Activated naive CD8-positive, alpha-beta T cell treated with anti-CD3 and anti-CD28 coated beads, Interleukin-2, amount 50 U/mL, for 24 hours (primary cell): ENCODE measurements at regions not wholly inside any gene's neighbourhood (a gene's known extent, or its start where the extent isn't known, plus 50 kb on each side); places are given as distances from the start of the nearest gene placed in this dataset.

Source experiments
- ATAC-seq: fragments of 150-1000 bp; cut with Tn5 transposase; one replicate; pipeline ENCODE4 v1.10.0; 2021
- DNase-seq: peaks from one replicate; pipeline ENCODE4 v3.0.0; 2021
- H3K27ac Mint-ChIP-seq: one replicate; pipeline ENCODE4 v1.8.0; 2021; ENCODE audit warnings: mild to moderate bottlenecking, mixed read lengths
- H3K27me3 Mint-ChIP-seq: one replicate; pipeline ENCODE4 v1.8.0; 2021; ENCODE audit warnings: mixed read lengths
- H3K36me3 Mint-ChIP-seq: one replicate; pipeline ENCODE4 v1.8.0; 2021; ENCODE audit warnings: low read depth, mixed read lengths
- H3K4me1 Mint-ChIP-seq: one replicate; pipeline ENCODE4 v1.8.0; 2021; ENCODE audit warnings: mixed read lengths
- H3K4me3 Mint-ChIP-seq: one replicate; pipeline ENCODE4 v1.8.0; 2021; ENCODE audit warnings: mild to moderate bottlenecking, moderate library complexity, mixed read lengths
- H3K9me3 Mint-ChIP-seq: one replicate; pipeline ENCODE4 v1.8.0; 2021; ENCODE audit warnings: mixed read lengths

- ATAC-seq (no peak), DNase-seq (no peak)
- no peaks in the 10 kb centered on the region for H3K27me3 Mint-ChIP-seq
- H3K4me3 Mint-ChIP-seq: no peak overlapping the region
- no peak overlapping the region for H3K27ac Mint-ChIP-seq
- H3K36me3 Mint-ChIP-seq: no peaks in the 10 kb centered on the region
- H3K9me3 Mint-ChIP-seq: peaks cover 14% of the 10 kb centered on the region
- H3K4me1 Mint-ChIP-seq: no peaks in the 10 kb centered on the region
Observed at GRCh38 chr3:117084739-117085270, 375.2 kb downstream of the TUSC7 start.

GRCh38 chr3:117091676-117092075 is 382.1 kb downstream of the TUSC7 start:
- Mint-ChIP-seq H3K27me3 (no peaks in the 10 kb centered on the region), H3K9me3 (peaks cover 10% of the 10 kb centered on the region), H3K4me3 (no peak overlapping the region), H3K36me3 (no peaks in the 10 kb centered on the region), H3K4me1 (no peaks in the 10 kb centered on the region), H3K27ac (no peak overlapping the region)
- DNase-seq: no peak
- no peak for ATAC-seq

DNA sequence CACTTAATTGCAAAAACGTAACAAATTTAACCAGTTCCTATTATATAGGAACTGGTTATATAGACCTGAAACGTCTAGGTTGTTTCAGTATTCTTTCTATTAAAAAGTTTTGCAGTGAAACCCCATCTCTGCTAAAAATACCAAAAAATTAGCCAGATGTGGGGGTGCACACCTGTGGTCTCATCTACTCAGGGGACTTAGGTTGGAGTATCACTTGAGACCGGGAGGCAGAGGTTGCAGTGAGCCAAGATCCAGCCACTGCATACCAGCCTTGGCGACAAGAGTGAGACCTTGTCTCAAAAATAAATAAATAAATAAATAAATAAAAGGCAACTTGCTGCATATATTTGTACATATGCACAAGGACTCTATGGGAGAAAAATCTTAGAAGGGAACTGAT is 387.0 kb downstream of the TUSC7 start:
- no peak for ATAC-seq
- no peak for DNase-seq
- H3K9me3 Mint-ChIP-seq: no peaks in the 10 kb centered on the region
- H3K27me3 Mint-ChIP-seq: no peaks in the 10 kb centered on the region
- H3K27ac Mint-ChIP-seq: no peak overlapping the region
- H3K36me3 Mint-ChIP-seq: no peaks in the 10 kb centered on the region
- H3K4me3 Mint-ChIP-seq: no peak overlapping the region
- H3K4me1 Mint-ChIP-seq: no peaks in the 10 kb centered on the region

- ATAC-seq (no peak), DNase-seq (no peak)
- H3K27ac Mint-ChIP-seq: no peak overlapping the region
- no peak overlapping the region for H3K4me3 Mint-ChIP-seq
- no peaks in the 10 kb centered on the region for H3K9me3 Mint-ChIP-seq
- no peaks in the 10 kb centered on the region for H3K4me1 Mint-ChIP-seq
- H3K27me3 Mint-ChIP-seq: no peaks in the 10 kb centered on the region
- no peaks in the 10 kb centered on the region for H3K36me3 Mint-ChIP-seq
Observed at GRCh38 chr3:117097351-117097750, 387.8 kb downstream of the TUSC7 start.

DNA sequence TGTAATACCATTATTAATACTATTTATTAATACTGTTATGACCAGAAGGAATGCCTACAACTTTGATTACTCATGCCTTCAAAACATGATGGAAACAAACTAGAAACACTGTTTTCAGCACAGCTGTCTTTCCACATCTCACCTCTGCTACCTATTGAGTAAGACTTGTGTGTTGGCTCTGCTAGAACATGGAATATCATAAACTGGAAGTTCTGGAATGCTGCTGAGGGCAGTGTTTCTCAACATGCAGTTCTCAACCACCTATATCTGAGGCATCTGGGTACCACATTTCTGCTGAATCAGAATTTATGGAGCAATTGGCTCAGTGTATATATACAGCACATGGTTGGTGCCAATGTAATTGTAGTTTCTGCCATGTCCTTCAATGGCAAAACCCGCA is 392.1 kb downstream of the TUSC7 start:
- DNase-seq (no peak), ATAC-seq (no peak)
- Mint-ChIP-seq H3K4me1 (no peaks in the 10 kb centered on the region), H3K4me3 (no peak overlapping the region), H3K9me3 (no peaks in the 10 kb centered on the region), H3K27ac (no peak overlapping the region), H3K27me3 (no peaks in the 10 kb centered on the region), H3K36me3 (no peaks in the 10 kb centered on the region)

DNA sequence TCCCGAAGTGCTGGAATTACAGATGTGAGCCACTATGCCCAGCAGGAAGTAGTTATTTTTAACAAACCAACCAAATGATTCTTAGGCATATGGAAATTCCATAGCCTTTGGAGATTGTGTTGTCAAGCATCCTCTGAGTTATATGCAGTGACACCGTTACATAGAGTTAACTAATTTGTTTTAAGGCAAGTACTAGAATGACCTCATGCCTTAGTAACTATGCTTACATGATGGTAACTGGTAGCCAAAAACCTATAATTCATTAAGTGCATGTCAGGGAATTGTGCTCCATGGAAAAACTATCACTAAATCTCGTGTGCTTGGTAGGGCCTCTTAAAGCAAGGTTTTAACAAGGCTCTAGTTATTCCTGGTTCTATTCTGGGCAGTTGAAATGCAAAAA is 392.8 kb downstream of the TUSC7 start:
- no peaks in the 10 kb centered on the region for H3K36me3 Mint-ChIP-seq

DNA sequence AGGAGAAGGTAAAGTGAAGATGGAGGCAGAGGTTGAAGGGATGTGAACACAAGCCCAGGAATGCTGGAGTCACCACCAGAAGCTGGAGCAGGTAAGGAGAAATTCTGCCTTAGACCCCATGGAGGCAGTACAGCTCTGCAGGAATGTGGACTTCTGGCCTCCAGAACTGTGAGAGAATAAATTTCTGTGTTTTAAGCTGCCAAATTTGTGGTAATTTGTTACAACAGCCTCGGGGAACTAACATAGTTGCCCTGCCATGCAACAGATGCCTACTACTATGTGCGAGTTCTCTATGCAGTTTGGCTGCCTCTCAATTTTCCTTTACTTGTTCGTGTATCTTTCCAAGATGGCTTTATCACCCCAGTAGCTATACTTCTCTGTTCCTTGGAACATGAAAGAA is 394.1 kb downstream of the TUSC7 start:
- Mint-ChIP-seq H3K9me3 (peaks cover 8% of the 10 kb centered on the region), H3K27me3 (no peaks in the 10 kb centered on the region), H3K4me3 (no peak overlapping the region), H3K27ac (no peak overlapping the region), H3K4me1 (no peaks in the 10 kb centered on the region), H3K36me3 (no peaks in the 10 kb centered on the region)
- no peak for ATAC-seq
- DNase-seq: no peak

More for the DNA sequence above, 392.8 kb downstream of the TUSC7 start:
- Mint-ChIP-seq H3K4me1 (no peaks in the 10 kb centered on the region), H3K27me3 (no peaks in the 10 kb centered on the region), H3K27ac (no peak overlapping the region), H3K9me3 (no peaks in the 10 kb centered on the region), H3K4me3 (no peak overlapping the region)
- ATAC-seq (no peak), DNase-seq (no peak)

DNA sequence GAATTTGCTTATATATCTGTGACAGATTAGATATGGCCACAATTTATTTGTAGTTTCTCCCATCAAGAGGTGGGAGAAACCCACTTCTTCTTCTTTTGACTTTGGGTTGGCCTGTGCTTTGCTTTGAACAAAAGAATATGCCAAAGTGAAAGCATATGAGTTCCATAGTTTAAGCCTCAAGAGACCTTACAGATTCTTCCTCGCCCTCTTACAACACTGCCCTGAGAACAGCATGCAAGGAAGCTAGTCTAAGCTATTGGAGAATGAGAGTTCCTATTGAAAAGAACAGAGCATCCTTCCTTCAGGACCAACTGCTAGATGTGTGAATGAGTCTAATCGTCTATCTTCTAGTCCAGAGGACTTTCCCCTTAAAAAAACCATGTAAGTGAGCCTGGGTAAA is 394.8 kb downstream of the TUSC7 start:
- H3K36me3 Mint-ChIP-seq: no peaks in the 10 kb centered on the region
- peaks cover 8% of the 10 kb centered on the region for H3K9me3 Mint-ChIP-seq
- no peak for ATAC-seq
- H3K4me1 Mint-ChIP-seq: no peaks in the 10 kb centered on the region
- no peak overlapping the region for H3K27ac Mint-ChIP-seq
- no peak overlapping the region for H3K4me3 Mint-ChIP-seq
- no peak for DNase-seq
- H3K27me3 Mint-ChIP-seq: no peaks in the 10 kb centered on the region

GRCh38 chr3:117104792-117105191 is 395.2 kb downstream of the TUSC7 start:
- no peak for ATAC-seq
- no peak for DNase-seq
- Mint-ChIP-seq H3K4me3 (no peak overlapping the region), H3K9me3 (peaks cover 8% of the 10 kb centered on the region), H3K36me3 (no peaks in the 10 kb centered on the region), H3K27ac (no peak overlapping the region), H3K4me1 (no peaks in the 10 kb centered on the region), H3K27me3 (no peaks in the 10 kb centered on the region)

DNA sequence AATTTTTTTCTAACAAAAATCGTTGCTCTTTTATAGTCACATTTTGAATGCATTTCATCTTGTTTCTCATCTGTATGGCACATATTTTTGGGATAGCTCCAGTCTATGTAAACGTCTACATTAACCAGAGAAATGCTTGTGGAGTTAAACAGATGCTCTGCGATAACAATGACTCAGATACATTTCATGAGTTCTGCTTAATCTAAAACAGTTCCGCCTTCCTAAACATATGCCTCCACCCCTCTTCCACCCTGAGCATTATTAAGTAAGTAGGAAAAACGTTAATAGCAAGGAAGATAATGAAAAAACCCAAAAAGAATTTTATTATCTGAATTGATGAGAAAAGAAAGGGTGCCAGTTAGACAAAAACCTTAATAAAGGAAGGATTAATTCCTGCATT is 396.1 kb downstream of the TUSC7 start:
- H3K9me3 Mint-ChIP-seq: peaks cover 8% of the 10 kb centered on the region
- ATAC-seq: no peak
- H3K27ac Mint-ChIP-seq: no peak overlapping the region
- H3K27me3 Mint-ChIP-seq: no peaks in the 10 kb centered on the region
- no peaks in the 10 kb centered on the region for H3K4me1 Mint-ChIP-seq
- H3K4me3 Mint-ChIP-seq: no peak overlapping the region
- no peak for DNase-seq
- no peaks in the 10 kb centered on the region for H3K36me3 Mint-ChIP-seq

- H3K4me3 Mint-ChIP-seq: no peak overlapping the region
- no peaks in the 10 kb centered on the region for H3K36me3 Mint-ChIP-seq
- no peak overlapping the region for H3K27ac Mint-ChIP-seq
- DNase-seq (no peak), ATAC-seq (no peak)
- H3K27me3 Mint-ChIP-seq: no peaks in the 10 kb centered on the region
- H3K4me1 Mint-ChIP-seq: no peaks in the 10 kb centered on the region
- peaks cover 8% of the 10 kb centered on the region for H3K9me3 Mint-ChIP-seq
Observed at GRCh38 chr3:117106396-117106795, 396.8 kb downstream of the TUSC7 start.

DNA sequence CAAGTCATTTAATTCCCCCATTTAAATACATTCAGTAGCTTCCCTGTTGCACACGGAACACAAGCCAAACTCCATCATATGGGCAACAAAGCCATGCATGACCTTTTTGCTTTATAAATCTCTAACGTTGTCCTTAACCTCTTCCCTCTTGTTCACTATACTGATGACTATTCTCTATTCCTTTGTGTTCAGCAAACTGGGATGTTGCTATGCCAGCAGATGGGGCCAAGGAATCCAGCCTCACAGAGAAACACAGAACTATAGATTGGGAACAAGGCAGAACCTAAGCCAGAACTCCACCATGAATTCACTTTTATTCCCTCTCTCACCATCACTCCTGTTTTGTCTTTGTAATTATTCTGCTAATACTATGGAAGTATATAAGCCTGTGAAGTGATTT is 398.4 kb downstream of the TUSC7 start:
- H3K27ac Mint-ChIP-seq: no peak overlapping the region
- peaks cover 8% of the 10 kb centered on the region for H3K9me3 Mint-ChIP-seq
- no peaks in the 10 kb centered on the region for H3K36me3 Mint-ChIP-seq
- DNase-seq (no peak), ATAC-seq (no peak)
- no peaks in the 10 kb centered on the region for H3K27me3 Mint-ChIP-seq
- H3K4me1 Mint-ChIP-seq: no peaks in the 10 kb centered on the region
- H3K4me3 Mint-ChIP-seq: no peak overlapping the region

DNA sequence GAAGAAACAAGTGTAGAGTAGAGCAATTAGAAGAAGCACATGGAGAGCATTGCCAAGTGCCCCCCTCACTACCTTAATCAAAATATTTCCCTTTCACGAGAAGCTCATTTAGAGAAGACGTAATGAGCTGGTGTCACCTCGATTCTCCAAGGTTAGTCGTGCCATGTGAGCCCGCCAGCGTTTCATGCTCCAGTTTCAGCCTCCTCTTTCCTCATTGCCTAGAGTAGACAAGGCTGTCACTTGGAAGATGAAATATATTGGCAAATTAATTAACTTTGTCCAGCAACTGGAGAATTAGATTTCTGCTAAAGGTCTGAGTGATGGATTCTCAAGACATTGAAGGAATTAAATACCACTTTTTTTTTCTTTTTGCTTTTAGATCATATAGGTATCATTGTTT is 399.6 kb downstream of the TUSC7 start:
- peaks cover 8% of the 10 kb centered on the region for H3K9me3 Mint-ChIP-seq
- ATAC-seq (no peak), DNase-seq (no peak)
- H3K27ac Mint-ChIP-seq: no peak overlapping the region
- H3K36me3 Mint-ChIP-seq: no peaks in the 10 kb centered on the region
- H3K27me3 Mint-ChIP-seq: no peaks in the 10 kb centered on the region
- no peak overlapping the region for H3K4me3 Mint-ChIP-seq
- no peaks in the 10 kb centered on the region for H3K4me1 Mint-ChIP-seq

GRCh38 chr3:117114517-117115265 is 405.1 kb downstream of the TUSC7 start:
- Mint-ChIP-seq H3K27me3 (no peaks in the 10 kb centered on the region), H3K9me3 (no peaks in the 10 kb centered on the region), H3K4me1 (no peaks in the 10 kb centered on the region), H3K36me3 (no peaks in the 10 kb centered on the region), H3K27ac (no peak overlapping the region), H3K4me3 (no peak overlapping the region)
- ATAC-seq: no peak
- no peak for DNase-seq

- DNase-seq (no peak), ATAC-seq (no peak)
- Mint-ChIP-seq H3K27ac (no peak overlapping the region), H3K4me3 (no peak overlapping the region), H3K9me3 (no peaks in the 10 kb centered on the region), H3K27me3 (no peaks in the 10 kb centered on the region), H3K4me1 (no peaks in the 10 kb centered on the region), H3K36me3 (no peaks in the 10 kb centered on the region)
Observed at GRCh38 chr3:117117188-117117936, 407.8 kb downstream of the TUSC7 start.
